ENCODE measurements at regions not wholly inside any gene's neighbourhood (a gene's known extent, or its start where the extent isn't known, plus 50 kb on each side); places are given as distances from the start of the nearest gene placed in this dataset.

DNA sequence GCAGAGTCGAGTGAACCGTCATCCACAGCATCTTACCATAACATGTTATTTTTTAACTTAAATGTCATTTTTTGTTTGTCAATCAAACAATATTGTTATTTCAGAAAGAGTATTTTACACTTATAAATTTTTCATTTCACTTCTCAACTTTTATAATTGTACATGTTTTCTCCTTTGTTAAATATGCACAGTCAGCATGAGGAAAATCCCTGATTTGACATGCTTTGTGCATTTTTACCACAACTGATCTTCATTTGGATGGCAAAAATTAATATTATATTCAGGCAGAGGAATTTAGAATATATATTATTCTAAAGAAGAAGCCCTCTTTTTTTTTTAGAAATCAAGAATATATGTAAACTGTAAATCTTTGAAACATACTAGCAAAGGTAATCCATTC lies 958.0 kb upstream of the PCDH7 start:
- BruUV-seq (replicated peaks), result no TSS peak
- Histone ChIP-seq H3K79me2 (ENCODE audit: insufficient read depth, low read length) (no peaks in the 10 kb centered on the region), H4K20me1 (ENCODE audit: insufficient read depth, low read length) (no peaks in the 10 kb centered on the region), H3K27ac (ENCODE audit: extremely low read length, insufficient read depth, low read length) (no peak overlapping the region), H3K9me3 (ENCODE audit: low read length) (peaks cover 63% of the 10 kb centered on the region), H3K27me3 (ENCODE audit: control insufficient read depth in 1 of 2, insufficient read depth in 2 of 2, low read length in 2 of 2) (no peaks in the 10 kb centered on the region), H3K9ac (ENCODE audit: insufficient read depth, low read depth, low read length) (no peak overlapping the region), H2AFZ (ENCODE audit: low read length) (no peak overlapping the region), H3K36me3 (replicated peaks in 1 of 2; ENCODE audit: control insufficient read depth in 1 of 2, insufficient read depth in 2 of 2, low read length in 2 of 2) (no peaks in the 10 kb centered on the region), H3K4me2 (ENCODE audit: low read depth, low read length) (no peak overlapping the region), H3K4me3 (replicated peaks in 1 of 3; ENCODE audit: insufficient read depth in 1 of 3, low read depth in 2 of 3, low read length in 3 of 3) (no peak overlapping the region), H3K4me1 (ENCODE audit: insufficient read depth, low read length) (no peaks in the 10 kb centered on the region)
- in situ Hi-C loops (cut with HindIII; ENCODE audit: extremely low pct_ligation_motif_present, low pct_unique_long_range_greater_than_20kb) (no loop called here), intact Hi-C loops (cut with micrococcal nuclease; ENCODE audit: unreplicated experiment) (no loop called here)
- ATAC-seq (no peak), DNase-seq (ENCODE audit: low spot score) (no peak), FAIRE-seq (no peak)
- ChIA-PET POLR2A (no interaction called here), CTCF (ENCODE audit: low intra/inter-chr PET ratio, low total read pairs) (no interaction called here)
- WGBS (ENCODE audit: low lambda C conversion rate), result 0% methylated on average over 2 of the region's 2 CpGs
- TF ChIP-seq ZBTB46 (CRISPR knock-in tag; IDR thresholded peaks at IDR 0.05; ENCODE audit: borderline replicate concordance) (no peak), NCOA1 (CRISPR knock-in tag; IDR thresholded peaks at IDR 0.05) (no peak), ZNF557 (CRISPR knock-in tag; IDR thresholded peaks at IDR 0.05) (no peak), MAFK (conservative IDR thresholded peaks at IDR 0.05 in 1 of 2, IDR thresholded peaks at IDR 0.05 in 1 of 2; ENCODE audit: low read length in 2 of 2) (peak; percentile 77 to 88), MAFF (IDR thresholded peaks at IDR 0.05; ENCODE audit: low read depth, low read length) (peak; percentile 87)
- TF ChIP-seq, protein P1, sequence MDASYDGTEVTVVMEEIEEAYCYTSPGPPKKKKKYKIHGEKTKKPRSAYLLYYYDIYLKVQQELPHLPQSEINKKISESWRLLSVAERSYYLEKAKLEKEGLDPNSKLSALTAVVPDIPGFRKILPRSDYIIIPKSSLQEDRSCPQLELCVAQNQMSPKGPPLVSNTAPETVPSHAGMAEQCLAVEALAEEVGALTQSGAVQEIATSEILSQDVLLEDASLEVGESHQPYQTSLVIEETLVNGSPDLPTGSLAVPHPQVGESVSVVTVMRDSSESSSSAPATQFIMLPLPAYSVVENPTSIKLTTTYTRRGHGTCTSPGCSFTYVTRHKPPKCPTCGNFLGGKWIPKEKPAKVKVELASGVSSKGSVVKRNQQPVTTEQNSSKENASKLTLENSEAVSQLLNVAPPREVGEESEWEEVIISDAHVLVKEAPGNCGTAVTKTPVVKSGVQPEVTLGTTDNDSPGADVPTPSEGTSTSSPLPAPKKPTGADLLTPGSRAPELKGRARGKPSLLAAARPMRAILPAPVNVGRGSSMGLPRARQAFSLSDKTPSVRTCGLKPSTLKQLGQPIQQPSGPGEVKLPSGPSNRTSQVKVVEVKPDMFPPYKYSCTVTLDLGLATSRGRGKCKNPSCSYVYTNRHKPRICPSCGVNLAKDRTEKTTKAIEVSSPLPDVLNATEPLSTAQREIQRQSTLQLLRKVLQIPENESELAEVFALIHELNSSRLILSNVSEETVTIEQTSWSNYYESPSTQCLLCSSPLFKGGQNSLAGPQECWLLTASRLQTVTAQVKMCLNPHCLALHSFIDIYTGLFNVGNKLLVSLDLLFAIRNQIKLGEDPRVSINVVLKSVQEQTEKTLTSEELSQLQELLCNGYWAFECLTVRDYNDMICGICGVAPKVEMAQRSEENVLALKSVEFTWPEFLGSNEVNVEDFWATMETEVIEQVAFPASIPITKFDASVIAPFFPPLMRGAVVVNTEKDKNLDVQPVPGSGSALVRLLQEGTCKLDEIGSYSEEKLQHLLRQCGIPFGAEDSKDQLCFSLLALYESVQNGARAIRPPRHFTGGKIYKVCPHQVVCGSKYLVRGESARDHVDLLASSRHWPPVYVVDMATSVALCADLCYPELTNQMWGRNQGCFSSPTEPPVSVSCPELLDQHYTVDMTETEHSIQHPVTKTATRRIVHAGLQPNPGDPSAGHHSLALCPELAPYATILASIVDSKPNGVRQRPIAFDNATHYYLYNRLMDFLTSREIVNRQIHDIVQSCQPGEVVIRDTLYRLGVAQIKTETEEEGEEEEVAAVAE (CRISPR knock-in tag; IDR thresholded peaks at IDR 0.05; ENCODE audit: borderline replicate concordance), result no peak
